Endodermal cell (in vitro differentiated cells): ENCODE measurements at regions not wholly inside any gene's neighbourhood (a gene's known extent, or its start where the extent isn't known, plus 50 kb on each side); places are given as distances from the start of the nearest gene placed in this dataset.

ENCODE experiments used
- DNase-seq: peaks from one replicate; pipeline ENCODE4 v3.0.0-alpha.2; 2017
- H3K27ac ChIP-seq: 2 replicates; pipeline ENCODE4 v1.5.1; 2013; ENCODE audit warnings: mild to moderate bottlenecking, low read depth, low read length, moderate library complexity
- H3K27me3 ChIP-seq: 2 replicates; pipeline ENCODE4 v1.6.1; 2013; ENCODE audit warnings: mild to moderate bottlenecking, low read length, moderate library complexity; ENCODE audit not compliant: insufficient read depth, control insufficient read depth, poor library complexity, severe bottlenecking
- H3K36me3 ChIP-seq: 2 replicates; pipeline ENCODE4 v1.7.0; 2013; ENCODE audit warnings: mild to moderate bottlenecking, low read length, moderate library complexity; ENCODE audit not compliant: control insufficient read depth, insufficient read depth
- H3K4me1 ChIP-seq: one replicate; pipeline ENCODE4 v1.7.0; 2013; ENCODE audit warnings: low read length; ENCODE audit not compliant: control insufficient read depth, insufficient read depth
- H3K4me3 ChIP-seq: 2 replicates; pipeline ENCODE4 v1.5.1; 2013; ENCODE audit warnings: mild to moderate bottlenecking, low read length, moderate library complexity
- H3K9ac ChIP-seq: 2 replicates; pipeline ENCODE4 v1.6.1; 2013; ENCODE audit warnings: mild to moderate bottlenecking, low read length, moderate library complexity; ENCODE audit not compliant: poor library complexity, severe bottlenecking; ENCODE audit errors: extremely low read depth
- H3K9me3 ChIP-seq: 2 replicates; pipeline ENCODE4 v1.6.1; 2013; ENCODE audit warnings: mild to moderate bottlenecking, low read length, moderate library complexity; ENCODE audit not compliant: control insufficient read depth
- H3K27ac Mint-ChIP-seq: 2 replicates; pipeline ENCODE4 v1.8.0; 2020; ENCODE audit warnings: mixed read lengths
- H3K27me3 Mint-ChIP-seq: 2 replicates; pipeline ENCODE4 v1.8.0; 2021; ENCODE audit warnings: mild to moderate bottlenecking, mixed read lengths; ENCODE audit not compliant: insufficient read depth
- H3K36me3 Mint-ChIP-seq: 2 replicates; pipeline ENCODE4 v1.8.0; 2020; ENCODE audit warnings: low read depth, mixed read lengths
- H3K4me1 Mint-ChIP-seq: 2 replicates; pipeline ENCODE4 v1.8.0; 2020; ENCODE audit warnings: mixed read lengths
- H3K4me3 Mint-ChIP-seq: 2 replicates; pipeline ENCODE4 v1.8.0; 2020; ENCODE audit warnings: mild to moderate bottlenecking, moderate library complexity, mixed read lengths
- H3K9me3 Mint-ChIP-seq: 2 replicates; pipeline ENCODE4 v1.8.0; 2020; ENCODE audit warnings: mild to moderate bottlenecking, mixed read lengths
- CTCF ChIP-seq: fragments of 200-600 bp; sonication (generic); conservative IDR thresholded peaks from 2 replicates; pipeline ENCODE4 v1.5.0; 2021; ENCODE audit warnings: antibody characterized with exemption, mild to moderate bottlenecking
- WGBS, 2 experiments: methylation state at CpG; one replicate each; pipeline versions ENCODE4 v1.1.5 to v1.1.7; 2013; ENCODE audit warnings: missing lambda C conversion rate in 2 of 2, mixed read lengths in 1 of 2; ENCODE audit not compliant: insufficient coverage in 1 of 2, insufficient read length in 1 of 2; 5-methylcytosine and 5-hydroxymethylcytosine counted together

DNA sequence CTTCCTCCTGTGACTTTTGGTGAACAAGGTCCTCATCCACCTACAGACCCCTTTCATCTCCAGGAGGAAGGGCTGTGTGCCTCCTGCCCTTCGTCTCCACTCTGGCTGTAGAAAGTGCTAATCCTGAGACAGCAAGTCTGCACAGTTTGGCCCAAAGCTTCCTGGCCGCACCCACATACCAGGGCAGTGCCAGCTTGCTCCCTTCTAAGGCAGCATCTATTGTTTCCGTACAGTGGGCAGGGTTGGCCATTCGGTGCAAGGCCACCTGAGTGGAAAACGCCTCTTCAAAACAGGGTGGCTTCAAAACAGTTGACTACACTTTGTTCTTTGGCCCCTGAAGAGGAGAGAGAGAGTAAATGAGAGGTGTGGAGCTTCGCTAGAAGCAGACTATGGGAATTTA is 134.1 kb upstream of the KLF14 start:
- DNase-seq, result no peak
- Histone ChIP-seq H3K36me3 (no peaks in the 10 kb centered on the region), H3K9me3 (no peaks in the 10 kb centered on the region), H3K4me3 (no peak overlapping the region), H3K27ac (no peak overlapping the region), H3K9ac (no peak overlapping the region), H3K27me3 (no peaks in the 10 kb centered on the region), H3K4me1 (no peaks in the 10 kb centered on the region)
- H3K4me1 Mint-ChIP-seq, result no peaks in the 10 kb centered on the region
- no peak overlapping the region for H3K27ac Mint-ChIP-seq
- TF ChIP-seq CTCF, result no peak
- no peak overlapping the region for H3K4me3 Mint-ChIP-seq
- no peaks in the 10 kb centered on the region for H3K27me3 Mint-ChIP-seq
- no peaks in the 10 kb centered on the region for H3K36me3 Mint-ChIP-seq
- H3K9me3 Mint-ChIP-seq, result no peaks in the 10 kb centered on the region
- 83 to 100% methylated on average over 3 to 6 of the region's 6 CpGs for WGBS, 2 experiments

- no peak overlapping the region for H3K4me3 ChIP-seq
- 87 to 95% methylated on average over 3 of the region's 3 CpGs for WGBS, 2 experiments
- no peaks in the 10 kb centered on the region for H3K27me3 Mint-ChIP-seq
- no peaks in the 10 kb centered on the region for H3K4me1 ChIP-seq
- H3K36me3 ChIP-seq, result no peaks in the 10 kb centered on the region
- no peaks in the 10 kb centered on the region for H3K9me3 Mint-ChIP-seq
- H3K27me3 ChIP-seq, result no peaks in the 10 kb centered on the region
- H3K9ac ChIP-seq, result no peak overlapping the region
- no peak overlapping the region for H3K4me3 Mint-ChIP-seq
- no peaks in the 10 kb centered on the region for H3K4me1 Mint-ChIP-seq
- no peaks in the 10 kb centered on the region for H3K36me3 Mint-ChIP-seq
- H3K27ac ChIP-seq, result no peak overlapping the region
- no peaks in the 10 kb centered on the region for H3K9me3 ChIP-seq
- no peak for DNase-seq
- TF ChIP-seq CTCF, result no peak
- H3K27ac Mint-ChIP-seq, result no peak overlapping the region
These were observed 135.9 kb upstream of the KLF14 start for GRCh38 chr7:130869918-130870317.

DNA sequence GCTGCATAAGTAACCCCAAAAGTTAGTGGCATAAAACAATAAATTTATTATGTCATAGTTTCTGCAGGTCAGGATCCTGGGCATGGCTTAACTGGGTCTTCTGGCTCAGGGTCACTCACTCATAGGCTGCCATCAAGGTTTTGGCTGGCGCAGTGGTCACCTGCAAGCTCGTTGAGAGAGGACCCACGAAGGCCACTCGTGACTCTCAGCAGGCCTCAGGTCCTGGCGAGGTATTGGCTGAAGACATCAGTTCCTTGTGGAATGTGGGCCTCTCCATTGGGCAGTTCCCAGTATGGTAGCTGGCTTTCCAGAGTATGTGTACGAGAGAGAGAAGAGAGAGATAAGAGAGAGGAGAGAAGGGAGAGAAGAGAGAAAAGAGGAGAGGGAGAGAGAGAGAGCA is 138.3 kb upstream of the KLF14 start:
- Mint-ChIP-seq H3K4me1 (peaks cover 6% of the 10 kb centered on the region), H3K9me3 (no peaks in the 10 kb centered on the region), H3K27me3 (no peaks in the 10 kb centered on the region), H3K36me3 (no peaks in the 10 kb centered on the region), H3K27ac (no peak overlapping the region), H3K4me3 (no peak overlapping the region)
- H3K9me3 ChIP-seq, result no peaks in the 10 kb centered on the region
- H3K27me3 ChIP-seq, result no peaks in the 10 kb centered on the region
- WGBS, 2 experiments, result 90 to 97% methylated on average over 3 to 6 of the region's 6 CpGs
- TF ChIP-seq CTCF, result no peak
- no peak overlapping the region for H3K9ac ChIP-seq
- no peak for DNase-seq
- no peaks in the 10 kb centered on the region for H3K4me1 ChIP-seq
- H3K4me3 ChIP-seq, result no peak overlapping the region
- H3K27ac ChIP-seq, result no peak overlapping the region
- no peaks in the 10 kb centered on the region for H3K36me3 ChIP-seq
